ENCODE measurements at regions not wholly inside any gene's neighbourhood (a gene's known extent, or its start where the extent isn't known, plus 50 kb on each side); places are given as distances from the start of the nearest gene placed in this dataset.

DNA sequence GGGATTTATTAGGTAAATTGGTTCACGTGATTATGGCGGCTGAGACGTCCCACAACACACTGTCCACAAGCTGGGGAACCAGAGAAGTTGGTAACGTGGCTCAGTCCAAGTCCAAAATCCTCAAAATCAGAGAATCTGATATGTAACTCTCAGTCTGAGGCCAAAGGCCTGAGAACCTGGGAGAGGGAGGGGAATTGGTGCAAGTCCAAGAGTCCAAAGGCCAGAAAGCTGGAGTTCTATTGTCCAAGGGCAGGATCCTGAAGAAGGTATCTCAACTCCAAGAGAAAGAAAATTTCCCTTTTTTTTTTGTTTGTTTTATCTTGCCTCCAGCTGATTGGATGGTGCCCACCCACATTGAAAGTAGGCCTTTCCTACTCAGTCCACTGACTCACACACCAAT, 83.8 kb downstream of the PRDM9 start:
- no peaks in the 10 kb centered on the region for H3K9me3 ChIP-seq (ENCODE audit: control insufficient read depth, insufficient read depth, low read depth, low read length)
- H3K4me2 ChIP-seq (ENCODE audit: extremely low read depth, insufficient read depth, low read length): no peak overlapping the region
- no peak overlapping the region for H2AFZ ChIP-seq (ENCODE audit: low read length)
- H3K27ac ChIP-seq (ENCODE audit: insufficient read depth, low read length): no peak overlapping the region
- no peaks in the 10 kb centered on the region for H3K79me2 ChIP-seq (ENCODE audit: control insufficient read depth, insufficient read depth, low read length)
- no peaks in the 10 kb centered on the region for H3K27me3 ChIP-seq (ENCODE audit: control insufficient read depth, insufficient read depth, low read length)
- H3K4me3 ChIP-seq (replicated peaks in 1 of 4; ENCODE audit: control extremely low read depth in 1 of 4, insufficient read depth in 1 of 4, low read depth in 3 of 4, low read length in 4 of 4): no peak overlapping the region
- H3K4me1 ChIP-seq (ENCODE audit: control insufficient read depth, extremely low read depth, insufficient read depth, low read length): no peaks in the 10 kb centered on the region
- no peak overlapping the region for H3K9ac ChIP-seq (ENCODE audit: insufficient read depth, low read length)
- DNase-seq (ENCODE audit: low read depth in 2 of 2): no peak
- no peaks in the 10 kb centered on the region for H4K20me1 ChIP-seq (ENCODE audit: control insufficient read depth, extremely low read depth, insufficient read depth, low read length)
- TF ChIP-seq, protein P1, sequence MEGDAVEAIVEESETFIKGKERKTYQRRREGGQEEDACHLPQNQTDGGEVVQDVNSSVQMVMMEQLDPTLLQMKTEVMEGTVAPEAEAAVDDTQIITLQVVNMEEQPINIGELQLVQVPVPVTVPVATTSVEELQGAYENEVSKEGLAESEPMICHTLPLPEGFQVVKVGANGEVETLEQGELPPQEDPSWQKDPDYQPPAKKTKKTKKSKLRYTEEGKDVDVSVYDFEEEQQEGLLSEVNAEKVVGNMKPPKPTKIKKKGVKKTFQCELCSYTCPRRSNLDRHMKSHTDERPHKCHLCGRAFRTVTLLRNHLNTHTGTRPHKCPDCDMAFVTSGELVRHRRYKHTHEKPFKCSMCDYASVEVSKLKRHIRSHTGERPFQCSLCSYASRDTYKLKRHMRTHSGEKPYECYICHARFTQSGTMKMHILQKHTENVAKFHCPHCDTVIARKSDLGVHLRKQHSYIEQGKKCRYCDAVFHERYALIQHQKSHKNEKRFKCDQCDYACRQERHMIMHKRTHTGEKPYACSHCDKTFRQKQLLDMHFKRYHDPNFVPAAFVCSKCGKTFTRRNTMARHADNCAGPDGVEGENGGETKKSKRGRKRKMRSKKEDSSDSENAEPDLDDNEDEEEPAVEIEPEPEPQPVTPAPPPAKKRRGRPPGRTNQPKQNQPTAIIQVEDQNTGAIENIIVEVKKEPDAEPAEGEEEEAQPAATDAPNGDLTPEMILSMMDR (conservative IDR thresholded peaks at IDR 0.05 in 1 of 2, IDR thresholded peaks at IDR 0.05 in 1 of 2; ENCODE audit: low read depth in 1 of 2, low read length in 2 of 2): no peak
- no peak for TF ChIP-seq EZH2 (IDR thresholded peaks at IDR 0.05; ENCODE audit: low read length, missing control alignments)
- H3K36me3 ChIP-seq (ENCODE audit: control insufficient read depth, insufficient read depth, low read length): no peaks in the 10 kb centered on the region

DNA sequence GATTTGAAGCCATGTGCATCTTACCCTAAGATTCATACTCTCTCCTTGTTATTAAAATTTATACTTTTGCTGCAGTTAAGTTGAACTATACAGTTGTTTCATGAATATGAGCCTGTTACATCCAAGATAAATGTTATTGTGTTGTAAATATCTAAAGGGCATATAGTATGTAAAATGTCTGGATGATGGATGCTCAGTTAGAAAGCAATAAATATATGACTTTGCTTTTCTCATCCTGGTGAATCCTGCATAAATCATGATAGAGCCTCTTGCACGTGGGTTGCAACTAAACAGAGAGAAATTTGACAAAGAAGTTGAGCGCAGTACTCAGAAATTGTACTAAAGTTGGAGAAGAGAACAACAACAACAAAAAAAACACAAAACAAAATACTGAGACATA, 99.5 kb downstream of the PRDM9 start:
- Histone ChIP-seq H3K4me1 (ENCODE audit: control insufficient read depth, extremely low read depth, insufficient read depth, low read length) (no peaks in the 10 kb centered on the region), H4K20me1 (ENCODE audit: control insufficient read depth, extremely low read depth, insufficient read depth, low read length) (no peaks in the 10 kb centered on the region), H3K27me3 (ENCODE audit: control insufficient read depth, insufficient read depth, low read length) (no peaks in the 10 kb centered on the region), H2AFZ (ENCODE audit: low read length) (no peak overlapping the region), H3K4me3 (replicated peaks in 1 of 4; ENCODE audit: control extremely low read depth in 1 of 4, insufficient read depth in 1 of 4, low read depth in 3 of 4, low read length in 4 of 4) (no peak overlapping the region), H3K36me3 (ENCODE audit: control insufficient read depth, insufficient read depth, low read length) (no peaks in the 10 kb centered on the region), H3K9ac (ENCODE audit: insufficient read depth, low read length) (no peak overlapping the region), H3K4me2 (ENCODE audit: extremely low read depth, insufficient read depth, low read length) (no peak overlapping the region), H3K79me2 (ENCODE audit: control insufficient read depth, insufficient read depth, low read length) (no peaks in the 10 kb centered on the region), H3K27ac (ENCODE audit: insufficient read depth, low read length) (no peak overlapping the region), H3K9me3 (ENCODE audit: control insufficient read depth, insufficient read depth, low read depth, low read length) (no peaks in the 10 kb centered on the region)
- DNase-seq (ENCODE audit: low read depth in 2 of 2): no peak
- TF ChIP-seq, protein P1 (conservative IDR thresholded peaks at IDR 0.05 in 1 of 2, IDR thresholded peaks at IDR 0.05 in 1 of 2; ENCODE audit: low read depth in 1 of 2, low read length in 2 of 2): no peak
- no peak for TF ChIP-seq EZH2 (IDR thresholded peaks at IDR 0.05; ENCODE audit: low read length, missing control alignments)

DNA sequence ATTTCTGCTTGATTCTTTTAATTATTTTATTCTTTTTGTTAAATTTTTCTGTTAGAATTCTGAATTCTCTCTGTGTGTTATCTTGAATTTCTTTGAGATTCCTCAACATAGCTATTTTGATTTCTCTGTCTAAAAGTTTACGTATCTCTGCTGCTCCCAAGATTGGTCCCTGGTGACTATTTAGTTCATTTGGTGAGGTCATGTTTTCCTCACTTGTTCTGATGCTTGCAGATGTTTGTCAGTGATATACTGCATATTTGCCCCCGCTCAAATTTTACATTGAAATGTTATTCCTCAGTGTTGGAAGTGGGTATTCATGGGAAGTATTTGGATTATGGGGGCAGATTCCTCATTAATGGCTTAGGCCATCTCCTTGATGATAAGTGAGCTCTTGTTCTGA, 105.3 kb downstream of the PRDM9 start:
- no peak overlapping the region for H2AFZ ChIP-seq (ENCODE audit: low read length)
- TF ChIP-seq, protein P1 (conservative IDR thresholded peaks at IDR 0.05 in 1 of 2, IDR thresholded peaks at IDR 0.05 in 1 of 2; ENCODE audit: low read depth in 1 of 2, low read length in 2 of 2): no peak
- no peak for TF ChIP-seq EZH2 (IDR thresholded peaks at IDR 0.05; ENCODE audit: low read length, missing control alignments)
- H3K9ac ChIP-seq (ENCODE audit: insufficient read depth, low read length): no peak overlapping the region
- H3K36me3 ChIP-seq (ENCODE audit: control insufficient read depth, insufficient read depth, low read length): no peaks in the 10 kb centered on the region
- H3K9me3 ChIP-seq (ENCODE audit: control insufficient read depth, insufficient read depth, low read depth, low read length): no peaks in the 10 kb centered on the region
- no peaks in the 10 kb centered on the region for H3K27me3 ChIP-seq (ENCODE audit: control insufficient read depth, insufficient read depth, low read length)
- H3K4me2 ChIP-seq (ENCODE audit: extremely low read depth, insufficient read depth, low read length): no peak overlapping the region
- H3K4me1 ChIP-seq (ENCODE audit: control insufficient read depth, extremely low read depth, insufficient read depth, low read length): no peaks in the 10 kb centered on the region
- no peak overlapping the region for H3K4me3 ChIP-seq (replicated peaks in 1 of 4; ENCODE audit: control extremely low read depth in 1 of 4, insufficient read depth in 1 of 4, low read depth in 3 of 4, low read length in 4 of 4)
- no peak for DNase-seq (ENCODE audit: low read depth in 2 of 2)
- no peaks in the 10 kb centered on the region for H3K79me2 ChIP-seq (ENCODE audit: control insufficient read depth, insufficient read depth, low read length)
- no peaks in the 10 kb centered on the region for H4K20me1 ChIP-seq (ENCODE audit: control insufficient read depth, extremely low read depth, insufficient read depth, low read length)
- H3K27ac ChIP-seq (ENCODE audit: insufficient read depth, low read length): no peak overlapping the region

Measured in fibroblast of lung (primary cell).